ENCODE measurements at regions not wholly inside any gene's neighbourhood (a gene's known extent, or its start where the extent isn't known, plus 50 kb on each side); places are given as distances from the start of the nearest gene placed in this dataset.

DNA sequence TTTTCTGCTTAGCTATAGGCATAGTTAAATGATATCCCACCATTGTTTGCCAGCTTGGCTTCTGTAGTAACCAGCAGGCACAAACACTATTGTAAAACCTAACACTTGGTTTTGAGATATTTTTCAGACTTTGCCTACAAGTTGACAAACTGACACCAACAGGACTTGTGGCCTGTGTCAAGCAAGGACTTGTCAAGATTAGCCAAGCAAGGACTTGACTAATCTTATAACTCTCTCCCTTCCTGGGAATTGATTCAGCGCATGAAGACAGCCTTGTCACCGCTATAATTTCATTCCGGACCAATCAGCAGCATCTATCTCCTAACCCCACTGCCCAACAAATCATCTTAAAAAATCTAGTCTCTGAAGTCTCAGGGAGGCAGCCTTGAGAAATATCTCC is 72.7 kb upstream of the SLITRK1 start:
- H3K4me3 ChIP-seq (ENCODE audit: low read length) = no peak overlapping the region
- TF ChIP-seq, protein P1, sequence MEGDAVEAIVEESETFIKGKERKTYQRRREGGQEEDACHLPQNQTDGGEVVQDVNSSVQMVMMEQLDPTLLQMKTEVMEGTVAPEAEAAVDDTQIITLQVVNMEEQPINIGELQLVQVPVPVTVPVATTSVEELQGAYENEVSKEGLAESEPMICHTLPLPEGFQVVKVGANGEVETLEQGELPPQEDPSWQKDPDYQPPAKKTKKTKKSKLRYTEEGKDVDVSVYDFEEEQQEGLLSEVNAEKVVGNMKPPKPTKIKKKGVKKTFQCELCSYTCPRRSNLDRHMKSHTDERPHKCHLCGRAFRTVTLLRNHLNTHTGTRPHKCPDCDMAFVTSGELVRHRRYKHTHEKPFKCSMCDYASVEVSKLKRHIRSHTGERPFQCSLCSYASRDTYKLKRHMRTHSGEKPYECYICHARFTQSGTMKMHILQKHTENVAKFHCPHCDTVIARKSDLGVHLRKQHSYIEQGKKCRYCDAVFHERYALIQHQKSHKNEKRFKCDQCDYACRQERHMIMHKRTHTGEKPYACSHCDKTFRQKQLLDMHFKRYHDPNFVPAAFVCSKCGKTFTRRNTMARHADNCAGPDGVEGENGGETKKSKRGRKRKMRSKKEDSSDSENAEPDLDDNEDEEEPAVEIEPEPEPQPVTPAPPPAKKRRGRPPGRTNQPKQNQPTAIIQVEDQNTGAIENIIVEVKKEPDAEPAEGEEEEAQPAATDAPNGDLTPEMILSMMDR (conservative IDR thresholded peaks at IDR 0.05; ENCODE audit: low read depth, low read length) = no peak
- DNase-seq (ENCODE audit: low read depth) = no peak

DNA sequence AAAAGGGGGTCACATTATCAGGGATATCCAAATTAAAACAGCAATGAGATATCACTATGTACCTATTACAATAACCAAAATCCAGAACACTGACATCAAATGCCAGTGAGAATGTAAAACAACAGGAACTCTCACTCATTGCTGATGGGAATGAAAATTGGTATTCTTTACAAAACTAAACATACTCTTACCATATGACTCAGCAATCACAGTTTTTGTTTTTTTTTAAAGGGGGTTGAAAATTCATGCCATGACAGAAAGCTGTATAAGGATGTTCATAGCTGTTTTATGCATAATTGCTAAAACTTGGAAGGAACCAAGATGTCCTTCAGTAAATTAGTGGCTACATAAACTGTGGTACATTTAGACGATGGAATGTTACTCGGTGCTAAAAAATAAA is 71.6 kb upstream of the SLITRK1 start:
- H3K4me3 ChIP-seq (ENCODE audit: low read length) = no peak overlapping the region
- DNase-seq (ENCODE audit: low read depth) = no peak
- TF ChIP-seq, protein P1 (conservative IDR thresholded peaks at IDR 0.05; ENCODE audit: low read depth, low read length) = no peak

DNA sequence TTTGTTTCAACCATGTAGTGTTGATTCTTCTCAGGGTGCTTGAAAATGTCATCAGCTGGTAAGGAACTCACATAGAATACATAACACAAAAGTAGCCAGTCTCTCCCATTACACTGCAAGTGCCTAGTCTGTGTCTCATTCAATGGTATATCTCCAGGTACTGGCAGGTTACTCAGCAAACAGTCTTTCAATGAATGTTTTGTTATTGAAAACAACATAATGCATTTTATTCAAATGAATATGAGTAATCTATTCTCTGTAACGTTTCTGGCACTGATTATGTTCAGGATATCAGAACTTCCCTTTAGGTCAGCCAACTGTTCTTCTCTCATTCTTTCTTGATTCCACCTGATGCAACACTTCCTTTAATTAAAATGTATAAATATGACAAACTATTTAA is 68.0 kb upstream of the SLITRK1 start:
- DNase-seq (ENCODE audit: low read depth) = no peak
- no peak overlapping the region for H3K4me3 ChIP-seq (ENCODE audit: low read length)
- TF ChIP-seq, protein P1 (conservative IDR thresholded peaks at IDR 0.05; ENCODE audit: low read depth, low read length) = no peak

DNA sequence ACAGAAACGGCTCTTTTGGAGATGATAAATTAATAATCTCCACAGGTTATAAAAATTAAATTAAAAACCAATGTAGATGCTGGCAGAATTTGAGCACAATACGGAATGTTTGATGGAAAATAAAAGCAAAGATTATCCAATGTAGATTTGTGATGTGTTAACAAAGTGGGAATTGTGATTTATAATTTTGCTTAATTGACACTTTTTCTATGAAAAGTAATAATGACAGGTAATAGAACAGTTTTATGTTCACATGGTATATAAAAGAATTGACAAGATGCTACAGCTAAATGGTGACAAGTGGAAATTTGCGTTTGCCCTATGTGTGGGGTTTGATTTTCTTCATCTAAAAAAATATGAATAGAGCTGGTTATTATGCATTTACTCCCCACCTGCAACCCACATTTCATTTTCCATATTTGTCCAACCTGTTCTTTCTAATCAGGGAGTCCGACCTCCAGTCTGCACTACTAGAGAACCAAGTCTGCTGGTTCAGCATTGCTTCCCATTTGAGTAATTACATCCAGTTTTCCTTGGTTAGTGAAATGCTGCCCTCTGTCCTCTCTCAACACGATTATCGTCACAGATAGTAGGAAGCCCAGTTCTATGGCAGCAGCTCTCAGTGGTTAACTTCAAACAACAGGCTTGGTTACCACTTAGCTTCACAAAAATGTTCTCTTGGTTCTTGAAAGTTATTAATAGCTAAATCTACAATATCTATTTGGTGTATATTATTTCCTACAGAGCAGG is 61.4 kb upstream of the SLITRK1 start:
- TF ChIP-seq, protein P1 (conservative IDR thresholded peaks at IDR 0.05; ENCODE audit: low read depth, low read length) = no peak
- DNase-seq (ENCODE audit: low read depth) = no peak

DNA sequence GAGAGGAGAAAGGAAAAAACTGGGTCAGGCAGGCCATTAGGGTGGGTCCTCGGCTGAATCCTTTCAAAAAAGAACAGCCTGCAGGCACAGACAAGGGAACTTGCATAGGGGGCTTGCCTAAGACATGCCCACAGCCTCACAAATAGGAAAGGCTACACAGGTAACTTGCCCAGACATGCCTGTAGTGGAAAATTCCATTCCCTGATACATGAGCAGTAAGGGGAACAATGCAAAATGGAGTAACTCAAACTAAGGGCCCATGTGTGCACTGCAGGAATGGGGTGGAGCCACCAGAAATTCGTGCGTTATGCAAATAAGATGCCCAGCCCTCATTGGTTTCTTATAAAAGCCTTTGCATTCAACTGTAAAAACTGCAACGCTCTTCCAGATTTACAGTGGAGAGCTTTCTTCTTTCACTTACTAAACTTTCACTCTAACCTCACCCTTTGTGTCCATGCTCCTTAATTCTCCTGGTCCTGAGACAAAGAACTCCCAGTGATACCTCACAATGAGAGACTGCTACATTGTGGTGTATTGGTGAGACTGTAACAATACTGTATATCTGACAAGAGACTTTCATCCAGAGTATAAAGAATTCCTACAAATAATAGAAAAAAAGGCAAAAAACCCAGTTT is 59.5 kb upstream of the SLITRK1 start:
- DNase-seq (ENCODE audit: low read depth) = no peak
- no peak overlapping the region for H3K4me3 ChIP-seq (ENCODE audit: low read length)
- TF ChIP-seq, protein P1 (conservative IDR thresholded peaks at IDR 0.05; ENCODE audit: low read depth, low read length) = no peak

More for the DNA sequence above, 61.4 kb upstream of the SLITRK1 start:
- H3K4me3 ChIP-seq (ENCODE audit: low read length) = no peak overlapping the region

DNA sequence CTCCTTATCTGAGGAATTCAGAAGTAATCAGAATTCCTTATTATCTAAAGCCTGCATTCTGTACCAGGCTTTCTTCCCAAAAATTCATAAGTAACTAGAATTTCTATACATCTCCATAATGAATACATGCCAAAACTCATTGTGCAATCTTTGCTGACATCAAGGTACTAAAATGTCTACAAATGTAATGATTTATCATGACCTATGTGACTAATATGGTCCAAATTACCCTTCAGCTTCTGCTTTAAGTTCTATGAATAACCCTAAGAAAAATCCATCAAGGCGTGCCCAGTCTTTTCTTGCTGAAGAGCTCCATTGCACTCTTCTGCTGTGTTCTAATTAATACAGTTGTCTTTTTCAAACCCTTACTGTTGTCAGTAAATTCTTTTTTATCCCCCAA is 58.5 kb upstream of the SLITRK1 start:
- TF ChIP-seq, protein P1 (conservative IDR thresholded peaks at IDR 0.05; ENCODE audit: low read depth, low read length) = no peak
- H3K4me3 ChIP-seq (ENCODE audit: low read length) = no peak overlapping the region
- no peak for DNase-seq (ENCODE audit: low read depth)

DNA sequence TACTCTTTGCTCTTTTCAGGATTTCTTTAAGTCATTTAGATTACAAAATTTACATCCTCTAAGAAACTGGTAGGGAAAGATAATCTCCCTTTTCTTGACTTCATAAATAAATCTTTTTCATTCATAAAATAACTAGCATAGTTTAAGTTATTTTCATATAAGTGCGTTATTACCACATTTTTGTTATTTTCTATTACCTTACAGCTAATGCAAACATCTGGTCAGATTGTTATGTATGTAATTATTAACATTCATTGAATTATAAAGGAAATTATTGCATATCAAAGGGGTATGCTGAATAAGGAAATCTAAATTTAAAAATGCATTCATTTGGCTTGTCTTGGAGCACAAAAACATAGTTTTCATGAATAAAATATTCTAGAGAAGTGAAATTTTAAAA is 55.3 kb upstream of the SLITRK1 start:
- TF ChIP-seq, protein P1 (conservative IDR thresholded peaks at IDR 0.05; ENCODE audit: low read depth, low read length) = no peak
- H3K4me3 ChIP-seq (ENCODE audit: low read length) = no peak overlapping the region
- DNase-seq (ENCODE audit: low read depth) = no peak

Data from retinal pigment epithelial cell (primary cell).